ENCODE measurements at regions not wholly inside any gene's neighbourhood (a gene's known extent, or its start where the extent isn't known, plus 50 kb on each side); places are given as distances from the start of the nearest gene placed in this dataset.

DNA sequence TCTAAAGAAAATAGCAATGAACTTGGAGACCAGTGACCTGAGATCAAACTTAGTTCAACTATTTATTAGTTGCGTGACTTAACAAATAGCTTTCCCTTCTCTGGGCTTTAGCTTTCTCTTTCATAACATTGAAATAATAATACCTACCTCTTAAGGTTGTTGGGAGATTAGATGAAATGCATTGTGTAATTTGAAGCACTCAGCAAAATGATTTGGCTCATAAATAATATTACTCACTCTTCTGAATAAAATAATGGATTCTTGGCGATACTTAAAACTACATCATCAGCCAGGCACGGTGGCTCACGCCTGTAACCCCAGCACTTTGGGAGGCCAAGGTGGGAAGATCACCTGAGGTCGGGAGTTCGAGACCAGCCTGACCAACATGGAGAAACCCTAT is 556.2 kb upstream of the JARID2 start:
- Histone ChIP-seq H3K9me2 (ENCODE audit: insufficient read depth) (no peaks in the 10 kb centered on the region), H2AFZ (ENCODE audit: low read depth, low read length, poor library complexity, severe bottlenecking) (no peak overlapping the region), H3K9ac (ENCODE audit: low read length) (no peak overlapping the region), H3K4me2 (ENCODE audit: low read length) (no peak overlapping the region), H3K36me3 (ENCODE audit: control insufficient read depth in 1 of 2, insufficient read depth in 2 of 2, low read length in 2 of 2) (no peaks in the 10 kb centered on the region), H3K79me2 (ENCODE audit: insufficient read depth, low read length) (no peaks in the 10 kb centered on the region), H3K4me1 (ENCODE audit: control insufficient read depth in 1 of 2, insufficient read depth in 2 of 2, low read length in 2 of 2) (peaks cover 0 to 11% of the 10 kb centered on the region in 2 experiments; a peak in 2 of 4 replicates), H3K9me3 (ENCODE audit: control insufficient read depth in 1 of 2, insufficient read depth in 1 of 2, low read depth in 1 of 2, low read length in 2 of 2) (no peaks in the 10 kb centered on the region), H3K27ac (ENCODE audit: low read depth, low read length) (no peak overlapping the region), H3K27me3 (ENCODE audit: insufficient read depth, low read length) (no peaks in the 10 kb centered on the region), H4K20me1 (ENCODE audit: insufficient read depth) (no peaks in the 10 kb centered on the region), H3K4me3 (replicated peaks in 1 of 2; ENCODE audit: low read depth in 1 of 2, low read length in 2 of 2) (no peak overlapping the region)
- RAD21 ChIA-PET (ENCODE audit: low non-redundant PET in 1 of 2, low total read pairs in 2 of 2, uncharacterized antibody in 2 of 2, unreplicated experiment in 2 of 2): no interaction called here
- ATAC-seq (no peak), DNase-seq (ENCODE audit: low read depth, low spot score) (no peak)
- no TSS peak for BruUV-seq (replicated peaks)
- intact Hi-C loops (cut with micrococcal nuclease): no loop called here
- CTCF ChIA-PET: no interaction called here
- TF ChIP-seq YY1 (IDR thresholded peaks at IDR 0.05; ENCODE audit: extremely low read depth, insufficient replicate concordance, low read depth, low read length): no peak
- TF ChIP-seq, protein P1, sequence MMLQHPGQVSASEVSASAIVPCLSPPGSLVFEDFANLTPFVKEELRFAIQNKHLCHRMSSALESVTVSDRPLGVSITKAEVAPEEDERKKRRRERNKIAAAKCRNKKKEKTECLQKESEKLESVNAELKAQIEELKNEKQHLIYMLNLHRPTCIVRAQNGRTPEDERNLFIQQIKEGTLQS (IDR thresholded peaks at IDR 0.05): no peak
- no peak for TF ChIP-seq ZFX (IDR thresholded peaks at IDR 0.05)
- TF ChIP-seq, protein P2, sequence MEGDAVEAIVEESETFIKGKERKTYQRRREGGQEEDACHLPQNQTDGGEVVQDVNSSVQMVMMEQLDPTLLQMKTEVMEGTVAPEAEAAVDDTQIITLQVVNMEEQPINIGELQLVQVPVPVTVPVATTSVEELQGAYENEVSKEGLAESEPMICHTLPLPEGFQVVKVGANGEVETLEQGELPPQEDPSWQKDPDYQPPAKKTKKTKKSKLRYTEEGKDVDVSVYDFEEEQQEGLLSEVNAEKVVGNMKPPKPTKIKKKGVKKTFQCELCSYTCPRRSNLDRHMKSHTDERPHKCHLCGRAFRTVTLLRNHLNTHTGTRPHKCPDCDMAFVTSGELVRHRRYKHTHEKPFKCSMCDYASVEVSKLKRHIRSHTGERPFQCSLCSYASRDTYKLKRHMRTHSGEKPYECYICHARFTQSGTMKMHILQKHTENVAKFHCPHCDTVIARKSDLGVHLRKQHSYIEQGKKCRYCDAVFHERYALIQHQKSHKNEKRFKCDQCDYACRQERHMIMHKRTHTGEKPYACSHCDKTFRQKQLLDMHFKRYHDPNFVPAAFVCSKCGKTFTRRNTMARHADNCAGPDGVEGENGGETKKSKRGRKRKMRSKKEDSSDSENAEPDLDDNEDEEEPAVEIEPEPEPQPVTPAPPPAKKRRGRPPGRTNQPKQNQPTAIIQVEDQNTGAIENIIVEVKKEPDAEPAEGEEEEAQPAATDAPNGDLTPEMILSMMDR (IDR thresholded peaks at IDR 0.05 in 2 of 3, conservative IDR thresholded peaks at IDR 0.05 in 1 of 3; ENCODE audit: borderline replicate concordance in 1 of 3, insufficient read depth in 1 of 3, low read depth in 2 of 3, low read length in 2 of 3): no peak
- POLR2A ChIA-PET: no interaction called here

DNA sequence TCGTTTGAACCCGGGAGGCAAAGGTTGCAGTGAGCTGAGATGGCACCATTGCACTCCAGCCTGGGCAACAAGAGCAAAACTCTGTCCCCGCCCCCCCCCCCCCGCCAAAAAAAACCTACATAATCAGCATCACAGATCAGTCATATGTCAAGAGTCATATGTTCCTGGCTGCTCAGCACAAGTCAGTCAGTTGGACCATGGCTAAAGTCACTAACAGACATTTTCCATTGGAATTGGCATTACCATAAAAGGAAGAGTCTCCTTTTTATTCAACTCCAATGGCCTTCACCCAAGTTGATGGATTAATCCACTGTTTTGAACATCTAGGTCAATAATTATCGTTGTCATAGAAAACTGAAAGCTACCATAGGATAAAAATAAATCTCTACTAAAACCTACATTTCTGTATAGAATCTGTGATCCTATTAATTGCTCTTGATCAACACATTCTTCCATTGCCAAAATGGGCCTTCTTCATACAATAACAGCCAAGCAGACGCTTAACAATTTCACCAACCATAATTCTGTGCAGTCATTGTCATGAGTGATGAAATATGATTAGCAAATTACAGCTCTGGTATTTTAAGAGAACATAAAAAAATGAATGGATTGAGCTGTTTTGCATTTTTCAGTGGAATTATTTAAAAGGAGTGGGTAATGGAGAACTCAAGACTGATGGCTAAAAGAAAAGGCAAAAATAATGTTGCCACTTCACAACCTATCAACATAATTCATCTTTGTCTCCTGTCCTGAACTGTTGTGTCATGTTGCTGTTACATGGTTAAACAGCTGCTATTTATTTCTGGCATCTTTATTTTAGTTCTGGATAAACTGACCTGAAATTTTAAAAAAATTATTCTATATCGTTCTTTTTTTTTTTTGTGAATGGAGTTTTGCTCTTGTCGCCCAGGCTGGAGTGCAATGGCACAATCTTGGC is 555.5 kb upstream of the JARID2 start:
- no peaks in the 10 kb centered on the region for H3K27me3 ChIP-seq (ENCODE audit: insufficient read depth, low read length)
- H3K9me3 ChIP-seq (ENCODE audit: control insufficient read depth in 1 of 2, insufficient read depth in 1 of 2, low read depth in 1 of 2, low read length in 2 of 2): no peaks in the 10 kb centered on the region
- no peak overlapping the region for H3K4me2 ChIP-seq (ENCODE audit: low read length)
- H3K36me3 ChIP-seq (ENCODE audit: control insufficient read depth in 1 of 2, insufficient read depth in 2 of 2, low read length in 2 of 2): no peaks in the 10 kb centered on the region
- ChIA-PET RAD21 (ENCODE audit: low non-redundant PET in 1 of 2, low total read pairs in 2 of 2, uncharacterized antibody in 2 of 2, unreplicated experiment in 2 of 2) (no interaction called here), POLR2A (no interaction called here), CTCF (no interaction called here)
- H3K79me2 ChIP-seq (ENCODE audit: insufficient read depth, low read length): no peaks in the 10 kb centered on the region
- no peaks in the 10 kb centered on the region for H4K20me1 ChIP-seq (ENCODE audit: insufficient read depth)
- no peak overlapping the region for H3K27ac ChIP-seq (ENCODE audit: low read depth, low read length)
- intact Hi-C loops (cut with micrococcal nuclease): no loop called here
- TF ChIP-seq SIN3A (IDR thresholded peaks at IDR 0.05; ENCODE audit: low read depth) (no peak), EGR1 (IDR thresholded peaks at IDR 0.05; ENCODE audit: low read depth) (no peak), ZNF274 (IDR thresholded peaks at IDR 0.05; ENCODE audit: low read depth, low read length) (no peak), ELF1 (IDR thresholded peaks at IDR 0.05; ENCODE audit: borderline replicate concordance, low read depth) (no peak), FOSL1 (IDR thresholded peaks at IDR 0.05; ENCODE audit: low read depth) (no peak), YY1 (IDR thresholded peaks at IDR 0.05; ENCODE audit: extremely low read depth, insufficient replicate concordance, low read depth, low read length) (no peak), CEBPB (IDR thresholded peaks at IDR 0.05; ENCODE audit: low read depth) (no peak), ZFX (IDR thresholded peaks at IDR 0.05) (no peak), JUND (IDR thresholded peaks at IDR 0.05) (no peak)
- TF ChIP-seq, protein P3, sequence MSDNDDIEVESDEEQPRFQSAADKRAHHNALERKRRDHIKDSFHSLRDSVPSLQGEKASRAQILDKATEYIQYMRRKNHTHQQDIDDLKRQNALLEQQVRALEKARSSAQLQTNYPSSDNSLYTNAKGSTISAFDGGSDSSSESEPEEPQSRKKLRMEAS (IDR thresholded peaks at IDR 0.05): no peak
- DNase-seq (ENCODE audit: low read depth, low spot score) (no peak), ATAC-seq (no peak)
- no peaks in the 10 kb centered on the region for H3K9me2 ChIP-seq (ENCODE audit: insufficient read depth)
- H3K9ac ChIP-seq (ENCODE audit: low read length): no peak overlapping the region
- H2AFZ ChIP-seq (ENCODE audit: low read depth, low read length, poor library complexity, severe bottlenecking): peak overlapping the region; percentile 45
- H3K4me3 ChIP-seq (replicated peaks in 1 of 2; ENCODE audit: low read depth in 1 of 2, low read length in 2 of 2): no peak overlapping the region
- H3K4me1 ChIP-seq (ENCODE audit: control insufficient read depth in 1 of 2, insufficient read depth in 2 of 2, low read length in 2 of 2): peaks cover 0 to 18% of the 10 kb centered on the region in 2 experiments; a peak in 2 of 4 replicates
- no TSS peak for BruUV-seq (replicated peaks)

All from HCT116 (cell line).